HCT116 (cell line): ENCODE measurements at regions not wholly inside any gene's neighbourhood (a gene's known extent, or its start where the extent isn't known, plus 50 kb on each side); places are given as distances from the start of the nearest gene placed in this dataset.

Experiments used
- ATAC-seq: fragments of 200-7000 bp; cut with Tn5 transposase; 2 replicates; pipeline ENCODE4 v1.9.1; 2020; ENCODE audit warnings: mild to moderate bottlenecking, moderate library complexity
- BruUV-seq: library from RNA; stranded (reverse); fragments of 400-500 nt; replicated peaks from 2 replicates; lab custom pipeline; 2021; lab: Mats Ljungman, UMichigan
- CTCF ChIA-PET: fragments of 300-600 bp; sonication (Branson Sonifier 250); formaldehyde crosslinking; loops from one replicate; lab custom pipeline; 2021; ENCODE audit warnings: antibody characterized with exemption; lab: Charles Lee
- POLR2A ChIA-PET: fragments of 300-600, 350-600 bp; sonication (Branson Sonifier 250); formaldehyde crosslinking; loops from one replicate; lab custom pipeline; 2021; ENCODE audit warnings: antibody characterized with exemption; lab: Charles Lee
- RAD21 ChIA-PET, 2 experiments: fragments of 300-600 bp; sonication (Branson Sonifier 250); formaldehyde crosslinking; loops; one replicate each; lab custom pipeline; 2023; ENCODE audit warnings: low total read pairs in 2 of 2; ENCODE audit not compliant: uncharacterized antibody in 2 of 2, unreplicated experiment in 2 of 2, low non-redundant PET in 1 of 2; lab: Charles Lee
- DNase-seq: peaks from one replicate; pipeline ENCODE4 v3.0.0-alpha.2; 2010; ENCODE audit warnings: low read depth, low spot score
- H2AFZ ChIP-seq: fragments of 200-600 bp; shearing (Covaris generic), sonication (generic); 2 replicates; pipeline ENCODE4 v1.6.1; 2017; ENCODE audit warnings: low read depth, mixed run types, mixed read lengths, antibody characterized with exemption, low read length; ENCODE audit not compliant: poor library complexity, severe bottlenecking
- H3K27ac ChIP-seq: 2 replicates; pipeline ENCODE4 v1.5.1; 2012; ENCODE audit warnings: low read depth, low read length
- H3K27me3 ChIP-seq: fragments of 200-600 bp; sonication (generic); 2 replicates; pipeline ENCODE4 v1.6.1; 2016; ENCODE audit warnings: mixed run types, low read length, mixed read lengths; ENCODE audit not compliant: insufficient read depth
- H3K36me3 ChIP-seq, 2 experiments: fragments of 200-500 bp in 1 of 2; fragments of 200-600 bp in 1 of 2; sonication (Bioruptor generic) in 1 of 2; sonication (generic) in 1 of 2; 2 replicates each; pipeline versions ENCODE4 v1.5.1 to v1.6.1; 2014 to 2016; ENCODE audit warnings: low read length in 2 of 2, inconsistent platforms in 1 of 2, mixed read lengths in 1 of 2, mixed run types in 1 of 2; ENCODE audit not compliant: insufficient read depth in 2 of 2, control insufficient read depth in 1 of 2
- H3K4me1 ChIP-seq, 2 experiments: fragments of 200-600 bp in 1 of 2; sonication (generic) in 1 of 2; 2 replicates each; pipeline versions ENCODE4 v1.5.1 to v1.6.1; 2012 to 2017; ENCODE audit warnings: low read length in 2 of 2, inconsistent platforms in 1 of 2, mild to moderate bottlenecking in 1 of 2, mixed read lengths in 1 of 2, mixed run types in 1 of 2, moderate library complexity in 1 of 2; ENCODE audit not compliant: insufficient read depth in 2 of 2, control insufficient read depth in 1 of 2
- H3K4me2 ChIP-seq: fragments of 200-600 bp; sonication (generic); 2 replicates; pipeline ENCODE4 v1.6.1; 2017; ENCODE audit warnings: mixed run types, low read length, mixed read lengths
- H3K4me3 ChIP-seq, 2 experiments: fragments of 200-600 bp in 1 of 2; sonication (generic) in 1 of 2; replicated peaks in 1 of 2; 2 replicates each; pipeline ENCODE4 v1.5.1; 2011 to 2016; ENCODE audit warnings: low read length in 2 of 2, control low read depth in 1 of 2, low read depth in 1 of 2, mild to moderate bottlenecking in 1 of 2, mixed read lengths in 1 of 2, mixed run types in 1 of 2
- H3K79me2 ChIP-seq: fragments of 200-600 bp; sonication (generic); 2 replicates; pipeline ENCODE4 v1.6.1; 2017; ENCODE audit warnings: mild to moderate bottlenecking, mixed run types, low read length, moderate library complexity, mixed read lengths; ENCODE audit not compliant: insufficient read depth
- H3K9ac ChIP-seq: fragments of 200-600 bp; sonication (generic); 2 replicates; pipeline ENCODE4 v1.6.1; 2016; ENCODE audit warnings: low read length, mixed read lengths
- H3K9me2 ChIP-seq: fragments of 200-600 bp; sonication (generic), shearing (Covaris generic); 2 replicates; pipeline ENCODE4 v1.6.1; 2017; ENCODE audit warnings: mixed run types, mild to moderate bottlenecking, moderate library complexity; ENCODE audit not compliant: insufficient read depth
- H3K9me3 ChIP-seq, 2 experiments: fragments of 200-500 bp in 1 of 2; fragments of 200-600 bp in 1 of 2; sonication (Bioruptor generic) in 1 of 2; sonication (generic) in 1 of 2; 2 replicates each; pipeline ENCODE4 v1.6.1; 2014 to 2017; ENCODE audit warnings: low read length in 2 of 2, mixed read lengths in 2 of 2, inconsistent platforms in 1 of 2, low read depth in 1 of 2, mild to moderate bottlenecking in 1 of 2, mixed run types in 1 of 2, moderate library complexity in 1 of 2; ENCODE audit not compliant: control insufficient read depth in 1 of 2, insufficient read depth in 1 of 2
- H4K20me1 ChIP-seq: fragments of 200-600 bp; sonication (generic), shearing (Covaris generic); 2 replicates; pipeline ENCODE4 v1.6.1; 2017; ENCODE audit warnings: mixed run types, mild to moderate bottlenecking, moderate library complexity; ENCODE audit not compliant: insufficient read depth
- ATF3 ChIP-seq: IDR thresholded peaks from 2 replicates; pipeline ENCODE4 v1.6.1; 2012
- CEBPB ChIP-seq: IDR thresholded peaks from 2 replicates; pipeline ENCODE4 v1.6.1; 2012; ENCODE audit warnings: low read depth
- CTCF ChIP-seq, 3 experiments: fragments of 200-600 bp in 1 of 3; sonication (generic) in 1 of 3; IDR thresholded peaks in 2 of 3; conservative IDR thresholded peaks in 1 of 3; 2 replicates each; pipeline ENCODE4 v1.5.1; 2012 to 2017; ENCODE audit warnings: low read depth in 2 of 3, low read length in 2 of 3, antibody characterized with exemption in 1 of 3, borderline replicate concordance in 1 of 3, control low read depth in 1 of 3, mild to moderate bottlenecking in 1 of 3, mixed read lengths in 1 of 3, mixed run types in 1 of 3, moderate library complexity in 1 of 3; ENCODE audit not compliant: insufficient read depth in 1 of 3
- ELF1 ChIP-seq: IDR thresholded peaks from 2 replicates; pipeline ENCODE4 v1.6.1; 2012; ENCODE audit warnings: low read depth, borderline replicate concordance
- EZH2phosphoT487 ChIP-seq: fragments of 200-600 bp; IDR thresholded peaks from 2 replicates; pipeline ENCODE4 v1.6.1; 2018; ENCODE audit warnings: antibody characterized with exemption, borderline replicate concordance
- FOSL1 ChIP-seq: IDR thresholded peaks from 2 replicates; pipeline ENCODE4 v1.6.1; 2012; ENCODE audit warnings: low read depth
- JUND ChIP-seq: IDR thresholded peaks from 2 replicates; pipeline ENCODE4 v1.6.1; 2012
- POLR2A ChIP-seq: IDR thresholded peaks from 2 replicates; pipeline ENCODE4 v1.7.0; 2011; ENCODE audit warnings: borderline replicate concordance; ENCODE audit not compliant: insufficient read depth, insufficient read length; ENCODE audit errors: extremely low read depth
- POLR2AphosphoS5 ChIP-seq: IDR thresholded peaks from 2 replicates; pipeline ENCODE4 v1.6.1; 2011; ENCODE audit warnings: mild to moderate bottlenecking, low read depth, low read length, moderate library complexity
- RAD21 ChIP-seq: IDR thresholded peaks from 2 replicates; pipeline ENCODE4 v1.6.1; 2012; ENCODE audit warnings: low read depth, mild to moderate bottlenecking
- REST ChIP-seq: IDR thresholded peaks from 2 replicates; pipeline ENCODE4 v1.6.1; 2012; ENCODE audit warnings: low read depth
- SP1 ChIP-seq: IDR thresholded peaks from 2 replicates; pipeline ENCODE4 v1.6.1; 2012; ENCODE audit warnings: low read depth
- ZBTB33 ChIP-seq: IDR thresholded peaks from 2 replicates; pipeline ENCODE4 v1.6.1; 2011; ENCODE audit warnings: mild to moderate bottlenecking, low read length, moderate library complexity; ENCODE audit not compliant: insufficient replicate concordance; ENCODE audit errors: extremely low read depth
- ZFX ChIP-seq: fragments of 450-650 bp; IDR thresholded peaks from 2 replicates; pipeline ENCODE4 v1.6.1; 2017
- intact Hi-C: fragments of 100-400 bp; cut with micrococcal nuclease; formaldehyde crosslinking; loops from 2 replicates; pipeline ENCODE4 v1.10.0; 2022

- Histone ChIP-seq H3K27me3 (no peaks in the 10 kb centered on the region), H3K4me3 (no peak overlapping the region), H2AFZ (no peak overlapping the region), H3K4me1 (no peaks in the 10 kb centered on the region), H3K9me2 (no peaks in the 10 kb centered on the region), H3K27ac (no peak overlapping the region), H3K79me2 (no peaks in the 10 kb centered on the region), H3K36me3 (no peaks in the 10 kb centered on the region), H3K9me3 (peaks cover 28 to 64% of the 10 kb centered on the region in 2 experiments; a peak in 2 of 4 replicates), H4K20me1 (no peaks in the 10 kb centered on the region), H3K4me2 (no peak overlapping the region), H3K9ac (no peak overlapping the region)
- CTCF ChIA-PET: no interaction called here
- DNase-seq: no peak
- RAD21 ChIA-PET: no interaction called here
- no peak for TF ChIP-seq SP1
- no peak for TF ChIP-seq ZBTB33
- no peak for TF ChIP-seq FOSL1
- no peak for TF ChIP-seq ATF3
- TF ChIP-seq RAD21: no peak
- no peak for TF ChIP-seq POLR2AphosphoS5
- ATAC-seq: no peak
- BruUV-seq: no TSS peak
- POLR2A ChIA-PET: no interaction called here
- intact Hi-C loops: no loop called here
These were observed 213.1 kb upstream of the DYNLRB2 start for GRCh38 chr16:80327740-80328139.

GRCh38 chr16:80324371-80324770, 216.4 kb upstream of the DYNLRB2 start:
- ChIA-PET POLR2A (no interaction called here), RAD21 (no interaction called here), CTCF (no interaction called here)
- no peak overlapping the region for H3K27ac ChIP-seq
- no TSS peak for BruUV-seq
- no peaks in the 10 kb centered on the region for H3K36me3 ChIP-seq
- H3K4me3 ChIP-seq: no peak overlapping the region
- H3K79me2 ChIP-seq: no peaks in the 10 kb centered on the region
- ATAC-seq (no peak), DNase-seq (no peak)
- H2AFZ ChIP-seq: no peak overlapping the region
- peaks cover 41 to 63% of the 10 kb centered on the region in 2 experiments; a peak in 2 of 4 replicates for H3K9me3 ChIP-seq
- H3K9me2 ChIP-seq: no peaks in the 10 kb centered on the region
- H3K4me2 ChIP-seq: no peak overlapping the region
- intact Hi-C loops: no loop called here
- H3K27me3 ChIP-seq: no peaks in the 10 kb centered on the region
- no peak overlapping the region for H3K9ac ChIP-seq
- no peaks in the 10 kb centered on the region for H3K4me1 ChIP-seq
- H4K20me1 ChIP-seq: no peaks in the 10 kb centered on the region
- TF ChIP-seq CTCF (IDR thresholded peaks at IDR 0.05 in 2 of 3, conservative IDR thresholded peaks at IDR 0.05 in 1 of 3; ENCODE audit: borderline replicate concordance in 1 of 3, insufficient read depth in 1 of 3, low read depth in 2 of 3, low read length in 2 of 3) (no peak), EZH2phosphoT487 (no peak), JUND (no peak), REST (no peak), ATF3 (no peak), POLR2A (no peak), ELF1 (no peak), CEBPB (no peak), ZFX (no peak), POLR2AphosphoS5 (no peak)
